Fibroblast of lung (primary cell): ENCODE measurements at regions not wholly inside any gene's neighbourhood (a gene's known extent, or its start where the extent isn't known, plus 50 kb on each side); places are given as distances from the start of the nearest gene placed in this dataset.

Experiments
- DNase-seq, 2 donors: peaks; one replicate each; pipeline versions ENCODE4 v3.0.0 to v3.0.0-alpha.2; 2010; ENCODE audit warnings: low read depth in 2 of 2
- H2AFZ ChIP-seq: 2 replicates; pipeline ENCODE4 v1.5.1; 2012; ENCODE audit warnings: low read length, control low read depth, inconsistent platforms
- H3K27ac ChIP-seq: 2 replicates; pipeline ENCODE4 v1.5.1; 2011; ENCODE audit warnings: low read length, control low read depth; ENCODE audit not compliant: insufficient read depth
- H3K27me3 ChIP-seq: 2 replicates; pipeline ENCODE4 v1.5.1; 2011; ENCODE audit warnings: mild to moderate bottlenecking, low read length; ENCODE audit not compliant: control insufficient read depth, insufficient read depth
- H3K36me3 ChIP-seq: 2 replicates; pipeline ENCODE4 v1.5.1; 2011; ENCODE audit warnings: low read length; ENCODE audit not compliant: control insufficient read depth, insufficient read depth
- H3K4me1 ChIP-seq: 2 replicates; pipeline ENCODE4 v1.5.1; 2011; ENCODE audit warnings: low read length; ENCODE audit not compliant: control insufficient read depth, insufficient read depth; ENCODE audit errors: extremely low read depth
- H3K4me2 ChIP-seq: 2 replicates; pipeline ENCODE4 v1.5.1; 2011; ENCODE audit warnings: low read length, control low read depth; ENCODE audit not compliant: insufficient read depth; ENCODE audit errors: extremely low read depth
- H3K4me3 ChIP-seq, 4 experiments: fragments of 200-600 bp in 1 of 4; sonication (generic) in 1 of 4; replicated peaks in 1 of 4; 2 replicates each; pipeline ENCODE4 v1.5.1; 2011 to 2016; ENCODE audit warnings: low read length in 4 of 4, low read depth in 3 of 4, mild to moderate bottlenecking in 3 of 4, control low read depth in 2 of 4, inconsistent platforms in 1 of 4, mixed read lengths in 1 of 4; ENCODE audit not compliant: insufficient read depth in 1 of 4; ENCODE audit errors: control extremely low read depth in 1 of 4
- H3K79me2 ChIP-seq: 2 replicates; pipeline ENCODE4 v1.5.1; 2012; ENCODE audit warnings: mild to moderate bottlenecking, low read length, inconsistent platforms; ENCODE audit not compliant: control insufficient read depth, insufficient read depth
- H3K9ac ChIP-seq: 2 replicates; pipeline ENCODE4 v1.5.1; 2011; ENCODE audit warnings: mild to moderate bottlenecking, low read length, control low read depth; ENCODE audit not compliant: insufficient read depth
- H3K9me3 ChIP-seq: 2 replicates; pipeline ENCODE4 v1.5.1; 2012; ENCODE audit warnings: low read depth, low read length; ENCODE audit not compliant: control insufficient read depth, insufficient read depth
- H4K20me1 ChIP-seq: 2 replicates; pipeline ENCODE4 v1.5.1; 2011; ENCODE audit warnings: low read length; ENCODE audit not compliant: control insufficient read depth, insufficient read depth; ENCODE audit errors: extremely low read depth
- CTCF ChIP-seq, 2 donors: IDR thresholded peaks in 1 of 2; conservative IDR thresholded peaks in 1 of 2; 1 replicate in 1 of 2; 2 replicates in 1 of 2; pipeline ENCODE4 v1.5.1; 2011 to 2012; ENCODE audit warnings: low read length in 2 of 2, control low read depth in 1 of 2, inconsistent platforms in 1 of 2, low read depth in 1 of 2, mild to moderate bottlenecking in 1 of 2
- EZH2 ChIP-seq: IDR thresholded peaks from 2 replicates; pipeline ENCODE4 v1.5.1; 2012; ENCODE audit warnings: low read length, control low read depth, mild to moderate bottlenecking; ENCODE audit errors: missing control alignments

GRCh38 chr22:49243965-49244364 is 583.7 kb downstream of the BRD1 start:
- H3K9me3 ChIP-seq = no peaks in the 10 kb centered on the region
- no peak overlapping the region for H2AFZ ChIP-seq
- H4K20me1 ChIP-seq = no peaks in the 10 kb centered on the region
- no peak for DNase-seq
- no peaks in the 10 kb centered on the region for H3K79me2 ChIP-seq
- H3K27ac ChIP-seq = no peak overlapping the region
- TF ChIP-seq CTCF (conservative IDR thresholded peaks at IDR 0.05 in 1 of 2, IDR thresholded peaks at IDR 0.05 in 1 of 2; ENCODE audit: low read depth in 1 of 2, low read length in 2 of 2) (no peak), EZH2 (no peak)
- no peak overlapping the region for H3K4me2 ChIP-seq
- H3K27me3 ChIP-seq = no peaks in the 10 kb centered on the region
- H3K36me3 ChIP-seq = no peaks in the 10 kb centered on the region
- H3K4me1 ChIP-seq = no peaks in the 10 kb centered on the region
- no peak overlapping the region for H3K9ac ChIP-seq
- no peak overlapping the region for H3K4me3 ChIP-seq

DNA sequence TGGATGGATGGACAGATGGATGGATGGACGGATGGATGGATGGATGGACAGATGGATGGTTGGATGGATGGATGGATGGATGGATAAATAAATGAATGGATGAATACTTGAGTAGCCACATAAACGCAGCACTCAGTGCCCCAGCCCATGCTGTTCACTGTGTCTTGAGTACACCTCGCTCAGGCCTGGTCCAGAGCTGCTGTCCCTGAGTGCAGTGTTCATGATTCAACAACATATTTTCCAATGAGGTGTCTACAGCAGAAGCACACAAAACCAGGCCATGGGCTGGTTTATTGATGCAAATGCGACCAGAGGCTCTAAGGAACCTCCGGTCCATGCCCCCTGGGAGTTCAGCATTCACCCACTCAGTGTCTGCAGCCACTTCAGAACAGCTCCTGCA is 584.3 kb downstream of the BRD1 start:
- Histone ChIP-seq H3K4me2 (no peak overlapping the region), H3K4me1 (no peaks in the 10 kb centered on the region), H3K36me3 (no peaks in the 10 kb centered on the region), H4K20me1 (no peaks in the 10 kb centered on the region), H3K9me3 (no peaks in the 10 kb centered on the region), H3K4me3 (no peak overlapping the region), H3K9ac (no peak overlapping the region), H3K27ac (no peak overlapping the region), H2AFZ (no peak overlapping the region), H3K79me2 (no peaks in the 10 kb centered on the region), H3K27me3 (no peaks in the 10 kb centered on the region)
- TF ChIP-seq CTCF (conservative IDR thresholded peaks at IDR 0.05 in 1 of 2, IDR thresholded peaks at IDR 0.05 in 1 of 2; ENCODE audit: low read depth in 1 of 2, low read length in 2 of 2) = no peak
- no peak for TF ChIP-seq EZH2
- DNase-seq = no peak

DNA sequence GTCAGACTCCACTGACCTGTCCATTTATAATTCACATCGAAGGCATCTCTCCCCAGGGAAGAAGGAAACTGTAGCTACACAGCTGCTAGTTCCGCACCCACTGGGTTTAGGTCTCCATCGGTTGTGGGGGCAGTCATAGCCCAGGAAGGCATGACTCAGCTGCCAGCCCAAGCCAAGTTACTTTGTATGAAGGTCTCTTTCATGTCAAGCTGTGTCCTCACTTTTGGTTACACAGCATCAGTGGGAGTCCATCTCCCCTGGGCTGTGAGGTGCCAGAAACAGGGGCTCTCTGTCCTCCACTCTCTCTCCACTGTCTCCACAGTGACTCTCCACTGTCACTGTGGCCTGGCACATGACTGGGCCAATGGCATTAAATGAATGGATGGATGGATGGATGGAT is 585.2 kb downstream of the BRD1 start:
- Histone ChIP-seq H3K4me3 (no peak overlapping the region), H3K4me1 (no peaks in the 10 kb centered on the region), H3K79me2 (no peaks in the 10 kb centered on the region), H3K9me3 (no peaks in the 10 kb centered on the region), H3K36me3 (no peaks in the 10 kb centered on the region), H3K4me2 (no peak overlapping the region), H3K9ac (no peak overlapping the region), H2AFZ (no peak overlapping the region), H3K27me3 (no peaks in the 10 kb centered on the region), H4K20me1 (no peaks in the 10 kb centered on the region), H3K27ac (no peak overlapping the region)
- TF ChIP-seq CTCF (conservative IDR thresholded peaks at IDR 0.05 in 1 of 2, IDR thresholded peaks at IDR 0.05 in 1 of 2; ENCODE audit: low read depth in 1 of 2, low read length in 2 of 2) = no peak
- no peak for TF ChIP-seq EZH2
- no peak for DNase-seq
